HCT116 (cell line): ENCODE measurements at regions not wholly inside any gene's neighbourhood (a gene's known extent, or its start where the extent isn't known, plus 50 kb on each side); places are given as distances from the start of the nearest gene placed in this dataset.

Experiments used
- CTCF ChIP-seq, 3 experiments: fragments of 200-600 bp in 1 of 3; sonication (generic) in 1 of 3; IDR thresholded peaks in 2 of 3; conservative IDR thresholded peaks in 1 of 3; 2 replicates each; pipeline ENCODE4 v1.5.1; 2012 to 2017; ENCODE audit warnings: low read depth in 2 of 3, low read length in 2 of 3, antibody characterized with exemption in 1 of 3, borderline replicate concordance in 1 of 3, control low read depth in 1 of 3, mild to moderate bottlenecking in 1 of 3, mixed read lengths in 1 of 3, mixed run types in 1 of 3, moderate library complexity in 1 of 3; ENCODE audit not compliant: insufficient read depth in 1 of 3
- ELF1 ChIP-seq: IDR thresholded peaks from 2 replicates; pipeline ENCODE4 v1.6.1; 2012; ENCODE audit warnings: low read depth, borderline replicate concordance
- EZH2 ChIP-seq: fragments of 200-600 bp; sonication (generic); IDR thresholded peaks from 2 replicates; pipeline ENCODE4 v1.6.1; 2017; ENCODE audit warnings: antibody characterized with exemption, mixed run types
- EZH2phosphoT487 ChIP-seq: fragments of 200-600 bp; IDR thresholded peaks from 2 replicates; pipeline ENCODE4 v1.6.1; 2018; ENCODE audit warnings: antibody characterized with exemption, borderline replicate concordance
- MAX ChIP-seq: IDR thresholded peaks from 2 replicates; pipeline ENCODE4 v1.6.1; 2012
- POLR2A ChIP-seq: IDR thresholded peaks from 2 replicates; pipeline ENCODE4 v1.7.0; 2011; ENCODE audit warnings: borderline replicate concordance; ENCODE audit not compliant: insufficient read depth, insufficient read length; ENCODE audit errors: extremely low read depth
- POLR2AphosphoS5 ChIP-seq: IDR thresholded peaks from 2 replicates; pipeline ENCODE4 v1.6.1; 2011; ENCODE audit warnings: mild to moderate bottlenecking, low read depth, low read length, moderate library complexity
- SP1 ChIP-seq: IDR thresholded peaks from 2 replicates; pipeline ENCODE4 v1.6.1; 2012; ENCODE audit warnings: low read depth
- YY1 ChIP-seq: IDR thresholded peaks from 2 replicates; pipeline ENCODE4 v1.6.1; 2011; ENCODE audit warnings: low read length, low read depth, moderate library complexity, mild to moderate bottlenecking; ENCODE audit not compliant: insufficient replicate concordance; ENCODE audit errors: extremely low read depth
- TF ChIP-seq, protein P1 (sequence below): IDR thresholded peaks from 2 replicates; pipeline ENCODE4 v1.6.1; 2011; ENCODE audit warnings: mild to moderate bottlenecking, low read length, moderate library complexity; ENCODE audit not compliant: insufficient replicate concordance; ENCODE audit errors: extremely low read depth

GRCh38 chrX:69069086-69069445, 96.2 kb downstream of the PJA1 start:
- TF ChIP-seq CTCF (IDR thresholded peaks at IDR 0.05 in 2 of 3, conservative IDR thresholded peaks at IDR 0.05 in 1 of 3; ENCODE audit: borderline replicate concordance in 1 of 3, insufficient read depth in 1 of 3, low read depth in 2 of 3, low read length in 2 of 3) (no peak), POLR2A (no peak), EZH2phosphoT487 (no peak), YY1 (no peak), SP1 (no peak), POLR2AphosphoS5 (no peak), MAX (no peak), ELF1 (no peak), EZH2 (no peak)
- TF ChIP-seq, protein P1, sequence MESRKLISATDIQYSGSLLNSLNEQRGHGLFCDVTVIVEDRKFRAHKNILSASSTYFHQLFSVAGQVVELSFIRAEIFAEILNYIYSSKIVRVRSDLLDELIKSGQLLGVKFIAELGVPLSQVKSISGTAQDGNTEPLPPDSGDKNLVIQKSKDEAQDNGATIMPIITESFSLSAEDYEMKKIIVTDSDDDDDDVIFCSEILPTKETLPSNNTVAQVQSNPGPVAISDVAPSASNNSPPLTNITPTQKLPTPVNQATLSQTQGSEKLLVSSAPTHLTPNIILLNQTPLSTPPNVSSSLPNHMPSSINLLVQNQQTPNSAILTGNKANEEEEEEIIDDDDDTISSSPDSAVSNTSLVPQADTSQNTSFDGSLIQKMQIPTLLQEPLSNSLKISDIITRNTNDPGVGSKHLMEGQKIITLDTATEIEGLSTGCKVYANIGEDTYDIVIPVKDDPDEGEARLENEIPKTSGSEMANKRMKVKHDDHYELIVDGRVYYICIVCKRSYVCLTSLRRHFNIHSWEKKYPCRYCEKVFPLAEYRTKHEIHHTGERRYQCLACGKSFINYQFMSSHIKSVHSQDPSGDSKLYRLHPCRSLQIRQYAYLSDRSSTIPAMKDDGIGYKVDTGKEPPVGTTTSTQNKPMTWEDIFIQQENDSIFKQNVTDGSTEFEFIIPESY = no peak
